ENCODE measurements at regions not wholly inside any gene's neighbourhood (a gene's known extent, or its start where the extent isn't known, plus 50 kb on each side); places are given as distances from the start of the nearest gene placed in this dataset.

DNA sequence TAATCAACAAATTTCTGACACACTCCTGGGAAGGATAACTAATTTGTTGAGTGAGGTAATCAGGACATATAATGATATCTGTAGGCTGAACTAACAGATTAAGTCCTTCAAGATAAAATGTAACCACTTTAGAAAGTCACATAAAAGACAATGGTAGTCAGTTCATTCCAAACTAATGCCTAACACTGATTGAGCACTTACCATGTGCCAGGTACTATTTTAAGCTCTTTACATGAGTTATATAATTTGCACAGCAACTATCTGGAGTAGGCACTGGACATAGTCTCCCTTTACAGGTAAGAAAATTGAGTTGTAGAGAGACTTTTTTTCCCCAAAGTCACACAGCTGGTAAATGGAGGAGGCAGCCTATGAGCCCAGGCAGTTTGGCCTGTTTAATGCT lies 211.2 kb upstream of the CFAP20DC start:
- Histone ChIP-seq H3K27ac (ENCODE audit: low read depth, low read length) (no peak overlapping the region), H3K4me3 (ENCODE audit: low read depth, low read length) (no peak overlapping the region), H3K4me1 (ENCODE audit: control insufficient read depth, insufficient read depth, low read length, unreplicated experiment) (no peaks in the 10 kb centered on the region), H3K36me3 (ENCODE audit: insufficient read depth, low read length) (no peaks in the 10 kb centered on the region), H3K79me2 (ENCODE audit: control insufficient read depth, insufficient read depth, low read length, unreplicated experiment) (no peaks in the 10 kb centered on the region), H3K27me3 (ENCODE audit: insufficient read depth, low read length) (peaks cover 7% of the 10 kb centered on the region; the same call in 1 of the 2 replicates), H2AFZ (ENCODE audit: low read length, unreplicated experiment) (no peak overlapping the region)

DNA sequence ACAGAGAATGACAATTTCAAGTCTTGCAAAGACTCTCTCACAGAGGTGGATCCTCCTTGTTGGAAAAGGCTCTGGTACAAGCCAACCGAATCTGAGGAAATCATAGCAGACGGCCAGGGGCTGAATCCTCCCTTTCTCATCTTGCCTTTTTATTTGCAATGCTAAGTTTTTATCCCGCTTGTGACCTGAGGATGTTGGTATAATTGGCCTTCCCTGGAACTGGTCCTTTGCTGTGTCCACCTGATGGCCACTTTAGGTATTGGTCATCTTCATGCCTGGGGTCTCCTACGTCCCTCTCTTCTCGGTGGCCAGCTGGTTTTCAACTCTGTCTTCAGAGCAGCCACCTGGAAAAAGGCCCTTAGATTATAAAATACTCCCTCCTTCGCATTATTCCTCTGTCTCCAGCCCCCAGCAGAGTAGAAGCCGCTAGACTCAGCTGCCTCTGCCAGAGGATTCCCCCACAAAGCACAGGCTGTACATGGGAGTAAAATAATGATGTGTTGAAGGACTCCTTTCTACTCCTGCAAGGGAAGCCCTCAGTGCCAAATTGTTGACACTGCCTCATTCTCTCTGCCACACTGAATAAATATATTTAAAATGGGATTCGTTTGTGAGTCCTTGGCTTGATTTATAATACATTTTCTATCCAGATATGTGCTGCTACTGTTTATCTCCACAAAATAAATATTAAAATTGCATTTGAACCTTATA lies 208.9 kb upstream of the CFAP20DC start:
- H3K36me3 ChIP-seq (ENCODE audit: insufficient read depth, low read length) = no peaks in the 10 kb centered on the region
- H3K4me3 ChIP-seq (ENCODE audit: low read depth, low read length) = no peak overlapping the region
- H3K4me1 ChIP-seq (ENCODE audit: control insufficient read depth, insufficient read depth, low read length, unreplicated experiment) = no peaks in the 10 kb centered on the region

GRCh38 chr3:59257506-59257905 lies 207.7 kb upstream of the CFAP20DC start:
- Histone ChIP-seq H3K27me3 (ENCODE audit: insufficient read depth, low read length) (peaks cover 10% of the 10 kb centered on the region; the same call in 1 of the 2 replicates), H3K27ac (ENCODE audit: low read depth, low read length) (no peak overlapping the region), H3K4me3 (ENCODE audit: low read depth, low read length) (no peak overlapping the region), H3K36me3 (ENCODE audit: insufficient read depth, low read length) (no peaks in the 10 kb centered on the region), H3K79me2 (ENCODE audit: control insufficient read depth, insufficient read depth, low read length, unreplicated experiment) (no peaks in the 10 kb centered on the region), H3K4me1 (ENCODE audit: control insufficient read depth, insufficient read depth, low read length, unreplicated experiment) (no peaks in the 10 kb centered on the region), H2AFZ (ENCODE audit: low read length, unreplicated experiment) (no peak overlapping the region)

More for the DNA sequence above, 208.9 kb upstream of the CFAP20DC start:
- H3K79me2 ChIP-seq (ENCODE audit: control insufficient read depth, insufficient read depth, low read length, unreplicated experiment) = no peaks in the 10 kb centered on the region
- H2AFZ ChIP-seq (ENCODE audit: low read length, unreplicated experiment) = no peak overlapping the region
- peaks cover 10% of the 10 kb centered on the region; the same call in 1 of the 2 replicates for H3K27me3 ChIP-seq (ENCODE audit: insufficient read depth, low read length)
- H3K27ac ChIP-seq (ENCODE audit: low read depth, low read length) = no peak overlapping the region

DNA sequence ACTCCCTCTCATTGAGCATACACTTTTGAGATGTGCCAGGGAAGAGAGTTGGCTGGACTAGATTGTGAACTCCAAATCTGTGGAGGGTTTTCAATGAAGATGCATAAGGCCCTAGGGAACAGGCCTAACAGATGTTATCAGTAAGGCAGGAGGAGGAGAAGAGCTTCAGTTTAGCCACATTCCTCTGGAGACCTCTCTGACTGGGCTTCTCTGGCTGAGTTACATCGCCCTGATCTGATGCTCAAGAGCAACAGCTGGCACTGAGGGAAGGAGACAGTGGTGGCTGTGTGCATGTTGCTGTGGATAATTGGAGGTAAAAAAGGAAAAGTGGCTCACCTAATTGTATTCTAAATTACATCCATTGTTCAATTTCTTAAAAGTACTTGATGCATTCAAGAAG lies 206.4 kb upstream of the CFAP20DC start:
- H3K79me2 ChIP-seq (ENCODE audit: control insufficient read depth, insufficient read depth, low read length, unreplicated experiment) = no peaks in the 10 kb centered on the region
- H3K4me1 ChIP-seq (ENCODE audit: control insufficient read depth, insufficient read depth, low read length, unreplicated experiment) = no peaks in the 10 kb centered on the region
- no peaks in the 10 kb centered on the region for H3K36me3 ChIP-seq (ENCODE audit: insufficient read depth, low read length)
- no peak overlapping the region for H3K4me3 ChIP-seq (ENCODE audit: low read depth, low read length)
- H3K27me3 ChIP-seq (ENCODE audit: insufficient read depth, low read length) = peaks cover 10% of the 10 kb centered on the region; the same call in 1 of the 2 replicates
- H3K27ac ChIP-seq (ENCODE audit: low read depth, low read length) = no peak overlapping the region
- no peak overlapping the region for H2AFZ ChIP-seq (ENCODE audit: low read length, unreplicated experiment)

- H3K79me2 ChIP-seq (ENCODE audit: control insufficient read depth, insufficient read depth, low read length, unreplicated experiment) = no peaks in the 10 kb centered on the region
- H3K27me3 ChIP-seq (ENCODE audit: insufficient read depth, low read length) = peaks cover 5% of the 10 kb centered on the region; the same call in 1 of the 2 replicates
- no peak overlapping the region for H2AFZ ChIP-seq (ENCODE audit: low read length, unreplicated experiment)
- no peaks in the 10 kb centered on the region for H3K36me3 ChIP-seq (ENCODE audit: insufficient read depth, low read length)
- no peaks in the 10 kb centered on the region for H3K4me1 ChIP-seq (ENCODE audit: control insufficient read depth, insufficient read depth, low read length, unreplicated experiment)
- no peak overlapping the region for H3K4me3 ChIP-seq (ENCODE audit: low read depth, low read length)
- no peak overlapping the region for H3K27ac ChIP-seq (ENCODE audit: low read depth, low read length)
These were observed 205.2 kb upstream of the CFAP20DC start for GRCh38 chr3:59254976-59255375.

DNA sequence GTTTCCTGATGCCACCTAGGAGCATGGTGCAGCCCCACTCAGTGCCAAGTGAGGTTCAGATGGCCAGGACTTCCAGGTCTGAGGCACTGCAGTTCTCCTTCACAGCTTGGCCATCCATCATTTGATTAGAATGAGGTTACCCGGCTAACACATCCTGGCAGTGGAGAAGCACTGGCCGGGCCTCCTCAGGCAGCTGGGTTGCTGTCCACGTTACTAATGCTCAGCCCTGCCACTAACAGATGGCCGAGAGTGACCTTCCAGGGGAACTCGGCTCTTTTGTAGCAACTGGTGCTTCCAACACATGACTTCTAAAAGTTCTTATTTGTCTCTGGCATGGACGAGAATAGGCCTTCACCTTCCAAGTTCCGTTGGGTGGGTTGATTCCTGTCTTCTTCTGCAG lies 204.6 kb upstream of the CFAP20DC start:
- H3K27ac ChIP-seq (ENCODE audit: low read depth, low read length) = no peak overlapping the region
- no peak overlapping the region for H2AFZ ChIP-seq (ENCODE audit: low read length, unreplicated experiment)
- no peaks in the 10 kb centered on the region for H3K36me3 ChIP-seq (ENCODE audit: insufficient read depth, low read length)
- peaks cover 5% of the 10 kb centered on the region; the same call in 1 of the 2 replicates for H3K27me3 ChIP-seq (ENCODE audit: insufficient read depth, low read length)
- H3K79me2 ChIP-seq (ENCODE audit: control insufficient read depth, insufficient read depth, low read length, unreplicated experiment) = no peaks in the 10 kb centered on the region
- H3K4me3 ChIP-seq (ENCODE audit: low read depth, low read length) = no peak overlapping the region
- H3K4me1 ChIP-seq (ENCODE audit: control insufficient read depth, insufficient read depth, low read length, unreplicated experiment) = no peaks in the 10 kb centered on the region

GRCh38 chr3:59253523-59253922 lies 203.7 kb upstream of the CFAP20DC start:
- Histone ChIP-seq H2AFZ (ENCODE audit: low read length, unreplicated experiment) (no peak overlapping the region), H3K27me3 (ENCODE audit: insufficient read depth, low read length) (peaks cover 5% of the 10 kb centered on the region; the same call in 1 of the 2 replicates), H3K36me3 (ENCODE audit: insufficient read depth, low read length) (no peaks in the 10 kb centered on the region), H3K79me2 (ENCODE audit: control insufficient read depth, insufficient read depth, low read length, unreplicated experiment) (no peaks in the 10 kb centered on the region), H3K4me3 (ENCODE audit: low read depth, low read length) (no peak overlapping the region), H3K4me1 (ENCODE audit: control insufficient read depth, insufficient read depth, low read length, unreplicated experiment) (no peaks in the 10 kb centered on the region), H3K27ac (ENCODE audit: low read depth, low read length) (no peak overlapping the region)

DNA sequence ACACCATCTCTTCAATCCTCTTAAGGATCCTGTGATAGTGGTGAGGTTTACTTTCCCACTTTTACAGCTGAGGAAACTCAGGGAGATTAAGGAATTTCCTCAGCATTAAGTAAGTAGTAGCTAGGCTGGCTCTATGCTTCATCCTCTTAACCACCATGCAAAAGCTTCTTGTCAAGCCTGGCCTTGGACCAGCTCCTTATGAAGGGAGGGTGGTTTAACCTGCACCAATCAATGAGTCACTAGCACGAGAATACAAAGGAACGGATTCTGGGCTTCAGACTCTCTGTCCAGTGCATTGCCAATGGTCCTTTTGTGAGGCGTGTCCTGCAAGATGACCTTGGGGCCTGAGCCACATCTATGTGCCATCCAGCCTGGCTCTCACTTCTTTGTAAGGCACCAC lies 202.0 kb upstream of the CFAP20DC start:
- Histone ChIP-seq H3K27me3 (ENCODE audit: insufficient read depth, low read length) (peaks cover 3% of the 10 kb centered on the region; the same call in 1 of the 2 replicates), H2AFZ (ENCODE audit: low read length, unreplicated experiment) (no peak overlapping the region), H3K36me3 (ENCODE audit: insufficient read depth, low read length) (no peaks in the 10 kb centered on the region), H3K27ac (ENCODE audit: low read depth, low read length) (no peak overlapping the region), H3K4me1 (ENCODE audit: control insufficient read depth, insufficient read depth, low read length, unreplicated experiment) (no peaks in the 10 kb centered on the region), H3K4me3 (ENCODE audit: low read depth, low read length) (no peak overlapping the region), H3K79me2 (ENCODE audit: control insufficient read depth, insufficient read depth, low read length, unreplicated experiment) (no peaks in the 10 kb centered on the region)

DNA sequence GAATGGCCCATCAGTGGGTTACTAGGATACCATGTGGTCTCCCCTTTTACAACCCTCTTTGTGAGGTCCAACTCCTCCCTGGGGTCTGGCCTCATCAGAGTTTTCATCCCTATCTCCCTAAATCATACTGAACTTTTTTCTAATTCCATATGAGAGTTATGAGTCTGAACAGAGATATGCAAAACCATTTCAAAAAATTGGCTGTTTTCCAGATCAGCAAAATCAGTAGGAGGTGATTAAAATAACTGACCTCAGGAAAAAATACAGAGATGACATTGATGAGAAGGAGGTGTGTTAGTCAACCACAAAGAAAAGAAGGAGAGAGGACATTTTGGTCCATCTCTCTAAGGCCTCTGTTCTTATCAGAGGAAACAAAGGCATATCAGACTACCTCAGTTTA lies 200.8 kb upstream of the CFAP20DC start:
- H3K36me3 ChIP-seq (ENCODE audit: insufficient read depth, low read length) = no peaks in the 10 kb centered on the region
- no peaks in the 10 kb centered on the region for H3K4me1 ChIP-seq (ENCODE audit: control insufficient read depth, insufficient read depth, low read length, unreplicated experiment)
- H3K27ac ChIP-seq (ENCODE audit: low read depth, low read length) = no peak overlapping the region
- H3K27me3 ChIP-seq (ENCODE audit: insufficient read depth, low read length) = peaks cover 3% of the 10 kb centered on the region; the same call in 1 of the 2 replicates
- no peak overlapping the region for H2AFZ ChIP-seq (ENCODE audit: low read length, unreplicated experiment)
- H3K4me3 ChIP-seq (ENCODE audit: low read depth, low read length) = no peak overlapping the region
- no peaks in the 10 kb centered on the region for H3K79me2 ChIP-seq (ENCODE audit: control insufficient read depth, insufficient read depth, low read length, unreplicated experiment)

GRCh38 chr3:59249698-59250361 lies 200.0 kb upstream of the CFAP20DC start:
- no peaks in the 10 kb centered on the region for H3K36me3 ChIP-seq (ENCODE audit: insufficient read depth, low read length)
- no peaks in the 10 kb centered on the region for H3K4me1 ChIP-seq (ENCODE audit: control insufficient read depth, insufficient read depth, low read length, unreplicated experiment)
- H3K27me3 ChIP-seq (ENCODE audit: insufficient read depth, low read length) = peaks cover 3% of the 10 kb centered on the region; the same call in 1 of the 2 replicates
- H3K79me2 ChIP-seq (ENCODE audit: control insufficient read depth, insufficient read depth, low read length, unreplicated experiment) = no peaks in the 10 kb centered on the region
- no peak overlapping the region for H3K27ac ChIP-seq (ENCODE audit: low read depth, low read length)
- H3K4me3 ChIP-seq (ENCODE audit: low read depth, low read length) = no peak overlapping the region
- no peak overlapping the region for H2AFZ ChIP-seq (ENCODE audit: low read length, unreplicated experiment)

GRCh38 chr3:59249004-59249403 lies 199.2 kb upstream of the CFAP20DC start:
- no peaks in the 10 kb centered on the region for H3K4me1 ChIP-seq (ENCODE audit: control insufficient read depth, insufficient read depth, low read length, unreplicated experiment)
- H3K27me3 ChIP-seq (ENCODE audit: insufficient read depth, low read length) = peaks cover 3% of the 10 kb centered on the region; the same call in 1 of the 2 replicates
- no peaks in the 10 kb centered on the region for H3K79me2 ChIP-seq (ENCODE audit: control insufficient read depth, insufficient read depth, low read length, unreplicated experiment)
- no peak overlapping the region for H2AFZ ChIP-seq (ENCODE audit: low read length, unreplicated experiment)
- H3K36me3 ChIP-seq (ENCODE audit: insufficient read depth, low read length) = no peaks in the 10 kb centered on the region
- H3K27ac ChIP-seq (ENCODE audit: low read depth, low read length) = no peak overlapping the region
- H3K4me3 ChIP-seq (ENCODE audit: low read depth, low read length) = no peak overlapping the region
